ENCODE measurements at regions not wholly inside any gene's neighbourhood (a gene's known extent, or its start where the extent isn't known, plus 50 kb on each side); places are given as distances from the start of the nearest gene placed in this dataset.

- TF ChIP-seq POLR2AphosphoS5 (IDR thresholded peaks at IDR 0.05; ENCODE audit: insufficient read depth, low read depth, low read length) = no peak
- no peak for TF ChIP-seq POLR2A (IDR thresholded peaks at IDR 0.05; ENCODE audit: low read depth, low read length)
- no peak for TF ChIP-seq CTCF (IDR thresholded peaks at IDR 0.05; ENCODE audit: extremely low read depth in 1 of 2, insufficient read depth in 1 of 2, low read depth in 1 of 2, low read length in 2 of 2)
- TF ChIP-seq, protein P1, sequence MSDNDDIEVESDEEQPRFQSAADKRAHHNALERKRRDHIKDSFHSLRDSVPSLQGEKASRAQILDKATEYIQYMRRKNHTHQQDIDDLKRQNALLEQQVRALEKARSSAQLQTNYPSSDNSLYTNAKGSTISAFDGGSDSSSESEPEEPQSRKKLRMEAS (IDR thresholded peaks at IDR 0.05; ENCODE audit: insufficient read depth, insufficient read length) = no peak
- TF ChIP-seq JUN (IDR thresholded peaks at IDR 0.05; ENCODE audit: borderline replicate concordance, insufficient read depth, insufficient read length, low read depth) = no peak
- no peak for TF ChIP-seq EZH2 (IDR thresholded peaks at IDR 0.05; ENCODE audit: borderline replicate concordance, low read depth, low read length, severe bottlenecking)
Measured at GRCh38 chr4:97477974-97478373, 665.3 kb downstream of the STPG2 start.
